ENCODE measurements at regions not wholly inside any gene's neighbourhood (a gene's known extent, or its start where the extent isn't known, plus 50 kb on each side); places are given as distances from the start of the nearest gene placed in this dataset.

DNA sequence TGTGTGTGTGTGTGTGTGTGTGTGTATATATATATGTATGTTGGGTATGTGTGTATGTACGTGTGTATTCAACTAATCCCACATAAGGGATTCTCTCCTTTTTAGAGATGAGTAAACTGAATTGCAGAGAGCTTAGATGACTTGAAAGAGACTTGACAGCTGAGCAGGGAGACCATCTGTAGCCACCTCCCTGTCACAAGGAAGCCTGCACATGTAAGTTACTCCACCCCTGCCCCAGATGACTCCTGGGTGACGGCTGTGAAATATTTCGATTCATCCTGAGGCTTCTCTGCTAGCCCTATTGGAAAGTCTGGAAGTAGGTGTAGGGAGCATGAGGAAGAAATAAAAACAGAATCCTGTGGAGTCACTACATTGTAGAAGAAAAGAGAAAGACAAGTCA lies 480.4 kb downstream of the FOXO1 start:
- TF ChIP-seq, protein P1, sequence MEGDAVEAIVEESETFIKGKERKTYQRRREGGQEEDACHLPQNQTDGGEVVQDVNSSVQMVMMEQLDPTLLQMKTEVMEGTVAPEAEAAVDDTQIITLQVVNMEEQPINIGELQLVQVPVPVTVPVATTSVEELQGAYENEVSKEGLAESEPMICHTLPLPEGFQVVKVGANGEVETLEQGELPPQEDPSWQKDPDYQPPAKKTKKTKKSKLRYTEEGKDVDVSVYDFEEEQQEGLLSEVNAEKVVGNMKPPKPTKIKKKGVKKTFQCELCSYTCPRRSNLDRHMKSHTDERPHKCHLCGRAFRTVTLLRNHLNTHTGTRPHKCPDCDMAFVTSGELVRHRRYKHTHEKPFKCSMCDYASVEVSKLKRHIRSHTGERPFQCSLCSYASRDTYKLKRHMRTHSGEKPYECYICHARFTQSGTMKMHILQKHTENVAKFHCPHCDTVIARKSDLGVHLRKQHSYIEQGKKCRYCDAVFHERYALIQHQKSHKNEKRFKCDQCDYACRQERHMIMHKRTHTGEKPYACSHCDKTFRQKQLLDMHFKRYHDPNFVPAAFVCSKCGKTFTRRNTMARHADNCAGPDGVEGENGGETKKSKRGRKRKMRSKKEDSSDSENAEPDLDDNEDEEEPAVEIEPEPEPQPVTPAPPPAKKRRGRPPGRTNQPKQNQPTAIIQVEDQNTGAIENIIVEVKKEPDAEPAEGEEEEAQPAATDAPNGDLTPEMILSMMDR (conservative IDR thresholded peaks at IDR 0.05): no peak
- Mint-ChIP-seq H3K27me3 (ENCODE audit: low read depth) (peaks cover 9% of the 10 kb centered on the region), H3K4me3 (peak overlapping the region; percentile 27), H3K36me3 (ENCODE audit: low read depth) (no peaks in the 10 kb centered on the region), H3K27ac (ENCODE audit: unreplicated experiment) (no peak overlapping the region), H3K4me1 (peaks cover 36% of the 10 kb centered on the region), H3K9me3 (peaks cover 6% of the 10 kb centered on the region)
- no peak for DNase-seq (ENCODE audit: low read depth, low spot score)

DNA sequence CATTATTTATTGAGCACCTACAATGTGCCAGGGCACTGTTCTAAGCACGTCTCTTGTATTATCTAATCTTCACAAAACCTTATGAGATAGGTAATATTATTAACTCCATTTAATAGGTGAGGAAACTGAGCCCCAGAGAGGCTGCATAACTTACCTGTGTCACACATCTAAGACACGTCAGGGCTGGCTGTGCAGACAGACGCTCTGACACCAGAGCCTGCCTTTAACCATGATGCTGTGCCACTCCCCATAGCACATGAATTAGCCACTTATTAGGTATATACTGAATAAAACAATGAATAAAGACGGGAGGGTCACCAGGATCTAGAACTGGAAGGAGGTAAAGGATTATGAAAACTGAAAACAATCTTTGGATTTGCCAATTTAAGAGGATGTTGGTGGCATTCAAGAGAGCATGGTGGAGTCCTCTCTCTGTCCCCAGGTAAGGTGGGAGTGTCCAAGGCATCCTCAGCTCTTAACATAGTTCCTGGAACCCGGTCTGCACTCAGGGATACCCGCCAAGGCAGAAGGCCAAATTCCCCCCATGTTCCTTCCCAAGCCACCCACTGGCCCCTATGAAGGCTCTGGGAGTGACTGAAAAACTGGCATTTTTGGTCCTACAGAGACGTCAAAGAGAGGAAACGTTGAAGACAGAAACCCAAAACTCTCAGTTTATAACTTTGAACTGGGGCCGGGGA lies 479.7 kb downstream of the FOXO1 start:
- no peaks in the 10 kb centered on the region for H3K36me3 Mint-ChIP-seq (ENCODE audit: low read depth)
- H3K27me3 Mint-ChIP-seq (ENCODE audit: low read depth): peaks cover 9% of the 10 kb centered on the region
- TF ChIP-seq, protein P1 (conservative IDR thresholded peaks at IDR 0.05): no peak
- no peak overlapping the region for H3K27ac Mint-ChIP-seq (ENCODE audit: unreplicated experiment)
- peaks cover 44% of the 10 kb centered on the region for H3K4me1 Mint-ChIP-seq
- H3K9me3 Mint-ChIP-seq: peaks cover 6% of the 10 kb centered on the region
- H3K4me3 Mint-ChIP-seq: no peak overlapping the region
- DNase-seq (ENCODE audit: low read depth, low spot score): no peak

DNA sequence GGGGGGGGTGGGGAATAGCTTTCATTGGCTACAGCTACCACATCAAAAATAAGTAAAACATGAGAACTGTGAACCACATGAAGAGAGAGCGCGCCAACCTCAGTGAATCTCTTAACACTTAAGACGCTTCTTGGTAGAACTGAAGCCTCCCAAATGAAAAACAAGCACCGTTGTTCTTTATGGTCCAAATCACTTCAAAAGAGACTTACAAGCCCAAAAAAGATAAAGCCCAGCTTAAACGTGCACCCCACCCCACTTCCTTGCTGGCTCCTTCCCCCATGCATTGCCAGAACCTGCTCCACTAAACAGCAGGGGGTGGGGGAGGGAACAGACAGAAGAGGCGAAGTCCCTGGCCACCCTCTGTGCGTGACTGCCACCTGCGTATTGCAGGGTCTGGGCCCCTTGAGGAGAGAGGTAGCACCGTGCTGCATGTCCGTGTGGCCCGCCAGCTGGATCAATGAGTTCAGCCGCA lies 479.1 kb downstream of the FOXO1 start:
- no peak for DNase-seq (ENCODE audit: low read depth, low spot score)
- Mint-ChIP-seq H3K4me3 (no peak overlapping the region), H3K4me1 (peaks cover 50% of the 10 kb centered on the region), H3K36me3 (ENCODE audit: low read depth) (no peaks in the 10 kb centered on the region), H3K27me3 (ENCODE audit: low read depth) (peaks cover 9% of the 10 kb centered on the region), H3K27ac (ENCODE audit: unreplicated experiment) (no peak overlapping the region), H3K9me3 (peaks cover 6% of the 10 kb centered on the region)
- TF ChIP-seq, protein P1 (conservative IDR thresholded peaks at IDR 0.05): no peak

DNA sequence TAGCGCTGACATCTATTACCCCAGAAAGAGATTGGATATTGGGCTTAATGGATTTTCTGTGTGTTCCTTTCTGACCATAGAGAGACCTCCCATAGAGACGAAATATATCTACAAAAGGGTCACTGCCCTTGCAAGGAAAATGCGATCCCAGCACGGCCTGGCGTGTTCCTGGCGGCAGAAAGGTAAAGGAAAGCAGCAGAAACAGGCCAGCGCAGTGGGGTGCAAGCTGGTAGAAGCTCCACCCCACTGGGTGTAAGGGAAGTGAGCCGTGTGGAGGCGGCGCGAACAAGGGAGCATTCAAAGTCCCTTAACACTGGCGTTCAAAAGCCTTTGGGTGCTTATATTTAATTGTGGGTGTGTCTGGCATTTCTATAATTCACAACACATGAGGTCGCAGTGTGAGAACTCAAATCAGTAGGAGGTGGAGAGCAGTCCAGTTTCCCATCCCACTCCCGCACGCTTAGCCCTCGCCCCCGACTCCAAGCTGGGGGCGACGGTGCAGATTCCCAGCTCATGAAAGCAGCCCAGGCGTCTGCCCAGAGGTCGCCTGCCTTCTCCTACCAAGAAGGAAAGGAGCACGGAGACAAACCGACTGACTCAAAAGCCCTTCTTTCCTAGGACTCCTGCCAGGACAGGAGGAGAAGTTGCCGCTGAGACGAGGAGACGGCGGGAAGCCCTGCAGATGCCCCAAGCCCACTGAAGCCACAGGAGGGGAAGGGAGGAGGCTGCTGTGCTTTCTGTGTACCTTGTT lies 478.4 kb downstream of the FOXO1 start:
- Mint-ChIP-seq H3K27ac (ENCODE audit: unreplicated experiment) (no peak overlapping the region), H3K36me3 (ENCODE audit: low read depth) (no peaks in the 10 kb centered on the region), H3K4me1 (peaks cover 50% of the 10 kb centered on the region), H3K4me3 (no peak overlapping the region), H3K9me3 (peaks cover 6% of the 10 kb centered on the region), H3K27me3 (ENCODE audit: low read depth) (peaks cover 9% of the 10 kb centered on the region)
- no peak for DNase-seq (ENCODE audit: low read depth, low spot score)
- TF ChIP-seq, protein P1 (conservative IDR thresholded peaks at IDR 0.05): no peak

DNA sequence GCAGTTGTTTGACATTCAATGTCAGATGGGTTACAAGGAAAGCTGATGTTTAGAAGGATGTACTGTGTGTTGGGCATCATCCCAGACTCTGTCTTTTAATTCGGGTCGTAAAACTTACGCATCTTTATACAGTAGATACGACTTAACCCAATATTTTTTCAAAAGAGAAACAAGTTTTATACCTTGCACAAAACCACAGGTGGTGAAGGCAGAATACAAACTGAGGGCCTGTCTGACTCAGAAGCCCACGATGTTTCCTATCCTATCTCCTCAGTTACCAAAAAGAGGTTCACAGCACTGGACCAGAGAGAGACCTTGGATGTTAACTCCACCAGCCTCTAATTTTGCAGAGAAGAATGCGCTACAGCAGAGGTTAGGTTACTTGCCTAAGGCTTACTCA lies 477.0 kb downstream of the FOXO1 start:
- TF ChIP-seq, protein P1 (conservative IDR thresholded peaks at IDR 0.05): no peak
- Mint-ChIP-seq H3K9me3 (peaks cover 6% of the 10 kb centered on the region), H3K27ac (ENCODE audit: unreplicated experiment) (peak overlapping the region; percentile 98), H3K4me3 (peak overlapping the region; percentile 52), H3K4me1 (peaks cover 64% of the 10 kb centered on the region), H3K27me3 (ENCODE audit: low read depth) (peaks cover 11% of the 10 kb centered on the region), H3K36me3 (ENCODE audit: low read depth) (no peaks in the 10 kb centered on the region)
- DNase-seq (ENCODE audit: low read depth, low spot score): no peak

All from neural crest cell (in vitro differentiated cells).